Hematopoietic multipotent progenitor cell treated with erythropoietin and hydrocortisone succinate and interleukin-3 and kit ligand, for 8 days (in vitro differentiated cells): ENCODE measurements at regions not wholly inside any gene's neighbourhood (a gene's known extent, or its start where the extent isn't known, plus 50 kb on each side); places are given as distances from the start of the nearest gene placed in this dataset.

ENCODE experiments used
- DNase-seq: peaks from one replicate; pipeline ENCODE4 v3.0.0-alpha.2; 2015

GRCh38 chr18:71189581-71189980 is 900.7 kb downstream of the SOCS6 start:
- no peak for DNase-seq

DNA sequence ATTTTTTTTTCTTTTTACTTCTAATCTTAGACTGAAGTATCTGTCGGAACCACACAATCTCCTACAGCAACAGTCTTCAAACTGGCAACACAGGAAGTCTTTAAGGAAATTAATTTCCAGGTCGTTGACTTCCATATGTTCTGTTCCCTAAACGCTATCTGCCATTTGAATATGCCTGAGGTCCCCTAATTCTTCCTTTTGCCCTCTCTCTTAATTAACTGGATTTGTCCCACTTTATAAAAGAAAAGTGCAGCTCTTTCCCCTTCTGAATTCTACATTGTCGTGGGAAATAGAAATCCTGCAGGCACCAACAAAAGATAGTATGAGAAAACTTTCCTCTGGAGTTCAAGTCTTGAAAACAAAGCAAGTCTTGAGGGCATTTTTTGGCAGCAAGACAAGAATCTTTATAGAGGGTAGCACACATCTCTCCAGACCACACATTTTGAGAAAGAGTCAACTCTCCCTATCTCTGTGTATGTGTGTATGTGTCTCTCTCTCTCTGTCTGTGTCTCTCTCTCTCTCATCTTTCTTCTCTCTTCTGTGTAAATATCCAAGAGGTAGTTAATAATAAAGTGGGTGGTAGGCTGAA is 879.8 kb downstream of the SOCS6 start:
- no peak for DNase-seq

- DNase-seq = no peak
Observed at GRCh38 chr18:71136487-71136886, 847.6 kb downstream of the SOCS6 start.

- no peak for DNase-seq
Observed at GRCh38 chr18:71134122-71134521, 845.3 kb downstream of the SOCS6 start.

DNA sequence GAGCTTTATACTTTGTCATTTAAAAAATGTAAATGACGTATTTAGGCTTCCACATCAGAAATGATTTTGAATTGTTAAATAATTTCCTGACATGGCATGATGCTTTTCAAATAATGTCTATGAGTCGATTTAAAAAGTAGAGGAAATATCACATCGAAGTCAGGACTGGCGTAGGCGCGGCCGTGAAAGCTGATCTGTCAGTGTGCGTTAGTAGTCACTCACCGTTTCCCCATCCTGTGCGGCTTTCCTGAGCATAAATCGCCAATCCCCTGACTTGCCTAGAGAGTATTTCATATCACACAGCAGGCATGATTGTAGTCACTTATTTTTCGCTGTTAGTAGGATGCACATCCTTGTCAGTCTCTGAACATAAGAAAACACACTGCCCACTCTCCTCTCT is 843.1 kb downstream of the SOCS6 start:
- no peak for DNase-seq

GRCh38 chr18:71130351-71130750 is 841.5 kb downstream of the SOCS6 start:
- DNase-seq = no peak

GRCh38 chr18:71125581-71125980 is 836.7 kb downstream of the SOCS6 start:
- DNase-seq = no peak

GRCh38 chr18:71116535-71116934 is 827.7 kb downstream of the SOCS6 start:
- no peak for DNase-seq

DNA sequence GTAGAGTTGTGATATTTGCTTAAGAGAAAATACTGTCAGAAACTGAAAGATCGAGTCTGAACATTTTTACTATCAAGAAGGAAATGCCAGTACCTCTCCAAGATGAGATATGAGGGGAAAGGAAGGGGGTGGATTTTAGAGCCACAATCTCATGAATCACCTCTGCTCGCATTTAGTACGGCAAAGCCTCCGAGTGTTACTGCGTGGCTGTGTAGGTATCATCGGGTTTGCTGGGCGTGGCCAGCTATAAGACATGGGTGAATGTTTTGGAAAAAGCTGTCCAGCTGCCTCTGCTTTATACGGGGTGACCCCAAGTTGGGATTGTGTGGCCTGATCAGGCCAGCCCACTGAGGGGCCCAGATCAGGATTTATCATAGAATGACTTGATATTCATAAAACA is 826.4 kb downstream of the SOCS6 start:
- DNase-seq = no peak

- no peak for DNase-seq
Observed at GRCh38 chr18:71114550-71115210, 825.8 kb downstream of the SOCS6 start.

DNA sequence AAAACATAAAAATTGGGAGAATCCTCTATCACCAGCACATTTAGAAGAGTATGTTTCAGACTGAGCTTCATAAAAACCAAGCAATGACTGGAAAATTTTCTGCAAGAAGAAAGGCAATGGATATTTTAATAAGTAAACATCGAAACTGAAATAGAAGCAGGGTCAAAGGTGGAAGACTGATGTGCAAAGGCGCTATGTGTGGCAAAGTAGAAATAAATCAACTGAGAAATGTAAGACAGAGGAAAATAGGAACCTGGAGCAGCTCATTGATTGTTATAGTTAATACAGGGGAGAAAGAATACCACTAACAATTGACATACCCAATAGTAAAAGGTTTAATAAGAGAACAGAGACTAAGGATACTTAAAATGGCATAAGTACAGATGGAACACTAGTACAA is 818.4 kb downstream of the SOCS6 start:
- DNase-seq = no peak

DNA sequence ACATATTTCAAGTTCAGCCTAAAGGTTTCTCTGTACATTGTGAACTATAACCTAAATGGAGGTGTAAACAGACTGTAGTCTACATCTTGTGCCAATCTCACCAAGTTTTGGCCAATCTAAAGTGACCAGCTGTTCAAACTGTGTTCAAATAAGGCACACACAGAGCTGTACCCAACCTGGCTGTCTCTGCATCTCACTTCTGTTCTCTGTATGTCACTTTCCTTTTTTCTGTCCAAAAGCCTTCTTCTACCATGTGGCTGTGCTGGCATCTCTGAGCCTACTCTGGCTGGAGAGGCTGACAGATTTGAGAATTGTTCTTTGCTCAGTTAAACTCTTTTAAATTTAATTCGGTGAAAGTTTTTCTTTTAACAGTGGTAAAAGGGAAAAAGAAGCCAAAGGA is 817.9 kb downstream of the SOCS6 start:
- DNase-seq = no peak

DNA sequence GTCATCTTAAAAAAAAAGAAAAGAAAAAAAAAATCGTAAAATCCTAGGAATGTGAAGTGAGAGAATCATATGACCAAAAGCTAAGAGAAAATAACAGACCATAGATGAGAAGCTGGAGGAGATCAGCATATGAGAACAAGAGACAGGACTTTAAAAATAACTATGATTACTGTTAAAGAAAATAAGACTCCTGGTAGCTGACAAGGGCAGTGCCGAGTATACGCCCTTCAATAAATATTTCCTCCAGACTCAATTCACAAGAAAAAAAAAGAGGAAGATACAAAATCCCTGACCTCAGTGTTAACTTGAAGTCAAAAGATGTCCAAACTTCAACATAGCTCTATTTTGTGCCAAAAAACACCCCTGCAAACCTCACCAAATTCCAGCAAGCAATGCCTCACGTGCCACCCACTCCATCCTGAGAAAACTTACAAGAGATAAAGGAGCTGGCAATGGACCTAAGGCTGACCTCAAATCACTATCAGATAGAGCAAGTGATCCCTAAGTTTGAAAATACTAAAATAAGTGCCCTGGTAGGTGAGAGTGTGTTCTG is 817.2 kb downstream of the SOCS6 start:
- DNase-seq = no peak

GRCh38 chr18:71105078-71105819 is 816.4 kb downstream of the SOCS6 start:
- no peak for DNase-seq

- DNase-seq = no peak
Observed at GRCh38 chr18:71079606-71080005, 790.8 kb downstream of the SOCS6 start.

DNA sequence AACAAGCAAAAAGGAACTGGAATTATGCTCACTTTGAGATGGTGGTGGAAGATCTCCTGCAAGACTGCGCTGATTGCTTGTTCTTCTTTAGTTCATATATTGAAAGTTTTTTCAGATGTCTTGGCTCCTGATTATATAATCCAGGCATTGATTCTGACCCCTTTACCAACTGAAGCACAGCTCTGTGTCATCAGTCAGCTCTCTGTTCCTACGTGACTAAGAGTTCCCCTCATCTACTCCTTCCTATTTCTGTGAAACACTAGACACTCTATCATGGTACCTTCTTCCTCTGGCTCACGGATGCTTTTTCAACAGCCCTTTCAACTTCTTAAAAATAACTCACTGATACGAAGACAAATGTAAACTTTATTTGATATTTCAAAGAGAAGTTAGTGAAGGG is 788.6 kb downstream of the SOCS6 start:
- no peak for DNase-seq

- DNase-seq = no peak
Observed at GRCh38 chr18:71075147-71075546, 786.3 kb downstream of the SOCS6 start.

- DNase-seq = no peak
Observed at GRCh38 chr18:71068338-71068737, 779.5 kb downstream of the SOCS6 start.

DNA sequence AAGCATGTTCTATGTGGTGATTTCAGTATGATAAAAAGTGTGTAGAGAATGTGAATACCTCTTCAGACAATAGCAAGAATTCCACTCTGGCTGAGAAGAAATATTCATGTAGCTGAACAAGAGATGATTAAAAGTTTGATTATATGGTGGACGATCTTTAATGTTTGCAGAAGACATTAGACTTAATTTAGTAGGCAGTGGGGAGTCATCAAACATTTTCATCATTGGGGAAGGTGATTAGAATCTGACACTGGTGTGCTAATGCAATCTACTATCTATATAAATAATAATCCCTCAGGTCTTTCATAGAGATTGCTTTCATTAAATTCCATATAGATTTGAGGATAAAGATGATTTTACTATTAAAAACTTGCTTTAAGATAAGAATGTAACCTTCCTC is 761.0 kb downstream of the SOCS6 start:
- no peak for DNase-seq

DNA sequence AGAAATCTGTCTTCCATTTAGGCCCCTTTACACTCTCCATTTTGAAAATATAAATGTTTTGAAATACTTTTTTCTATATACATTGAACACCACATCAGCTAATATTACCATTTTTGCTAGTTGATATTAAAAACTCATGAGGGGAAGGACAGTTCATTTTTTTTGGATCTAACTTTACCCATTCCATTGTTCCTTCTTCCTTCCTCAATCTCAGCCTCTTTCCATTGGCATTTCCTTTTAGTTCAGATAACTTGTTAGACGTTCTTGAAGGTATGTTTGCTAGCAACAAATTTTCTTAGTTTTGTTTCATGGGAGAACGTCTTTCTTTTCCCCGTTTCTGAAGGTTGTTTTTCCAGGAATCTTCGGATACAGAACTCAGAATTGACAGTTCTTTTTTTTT is 759.0 kb downstream of the SOCS6 start:
- DNase-seq = no peak

DNA sequence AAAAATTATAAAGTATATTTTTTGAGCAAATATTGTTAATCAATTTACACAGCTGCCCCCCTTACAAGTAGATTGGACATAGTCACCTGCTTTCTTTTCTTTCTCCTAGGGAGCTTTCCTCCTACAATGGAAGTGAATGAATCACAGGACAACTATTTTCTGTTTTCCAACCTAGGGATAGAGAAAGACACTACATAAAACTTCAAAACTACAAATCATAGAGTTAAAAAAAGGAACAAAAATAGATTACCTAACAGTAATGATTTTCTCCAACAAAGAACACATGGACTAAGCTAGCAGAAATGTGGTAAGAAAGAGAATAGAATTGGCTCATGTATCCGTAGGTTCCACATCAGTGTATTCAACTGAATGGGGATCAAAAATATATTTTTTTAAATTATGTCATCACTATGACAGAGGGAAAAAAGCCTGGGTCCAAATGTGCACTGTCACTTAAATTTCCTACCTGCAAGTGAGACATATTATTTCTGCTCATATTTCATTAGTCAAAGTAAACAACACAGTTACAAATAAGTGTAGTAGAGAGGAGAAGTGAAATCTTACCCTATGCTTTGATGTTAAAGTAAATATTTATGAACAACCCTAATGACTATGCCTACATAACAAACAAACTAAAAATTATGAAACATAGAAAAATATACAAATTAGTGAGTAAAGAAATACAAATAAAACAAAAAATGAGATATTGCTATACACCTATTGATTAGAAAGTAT is 756.7 kb downstream of the SOCS6 start:
- no peak for DNase-seq

DNA sequence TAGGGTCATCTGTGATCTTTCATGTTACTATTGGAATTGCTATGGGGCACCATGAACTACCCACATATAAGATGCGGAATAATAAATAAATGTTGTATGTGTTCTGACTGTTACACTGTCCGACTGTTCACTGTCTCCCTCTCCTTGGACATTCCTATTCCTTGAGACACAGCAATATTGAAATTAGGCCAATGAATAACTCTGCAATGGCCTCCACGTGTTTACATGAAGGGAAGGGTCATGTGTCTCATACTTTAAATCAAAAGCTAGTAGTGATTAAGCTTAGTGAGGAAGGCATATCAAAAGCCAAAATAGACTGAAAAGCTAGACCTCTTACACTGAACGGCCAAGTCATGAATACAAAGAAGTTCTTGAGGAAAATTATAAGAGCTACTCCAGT is 751.3 kb downstream of the SOCS6 start:
- no peak for DNase-seq

DNA sequence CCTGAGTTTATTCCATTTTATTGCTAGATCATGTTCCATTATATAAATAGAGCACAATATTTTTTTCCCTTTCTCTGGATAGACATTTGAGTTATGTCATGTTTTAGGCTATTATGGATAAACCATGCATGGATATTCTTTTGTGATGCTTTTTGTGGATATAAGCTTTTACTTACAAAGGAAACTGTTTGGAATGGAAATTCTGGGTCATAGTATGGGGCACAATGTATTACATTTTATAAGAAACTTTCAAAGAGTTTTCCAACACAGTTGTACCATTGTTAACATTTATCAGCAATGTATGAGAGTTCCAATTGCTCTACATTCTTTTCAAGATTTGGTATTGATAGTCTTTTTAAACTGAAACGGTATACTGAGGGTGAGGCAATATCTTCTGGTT is 749.4 kb downstream of the SOCS6 start:
- no peak for DNase-seq
